GM19099 (cell line): ENCODE measurements at regions not wholly inside any gene's neighbourhood (a gene's known extent, or its start where the extent isn't known, plus 50 kb on each side); places are given as distances from the start of the nearest gene placed in this dataset.

ENCODE experiments used
- POLR2A ChIP-seq: IDR thresholded peaks from 3 replicates; pipeline ENCODE4 v1.6.1; 2011; ENCODE audit warnings: low read depth; ENCODE audit not compliant: insufficient read length; ENCODE audit errors: extremely low read depth

- no peak for TF ChIP-seq POLR2A
Measured at GRCh38 chr1:221871056-221871455, 129.2 kb upstream of the DUSP10 start.

GRCh38 chr1:221869779-221870178, 127.9 kb upstream of the DUSP10 start:
- no peak for TF ChIP-seq POLR2A

- TF ChIP-seq POLR2A: no peak
Measured at GRCh38 chr1:221868593-221869303, 126.9 kb upstream of the DUSP10 start.

GRCh38 chr1:221867003-221867402, 125.1 kb upstream of the DUSP10 start:
- TF ChIP-seq POLR2A: no peak

- no peak for TF ChIP-seq POLR2A
Measured at GRCh38 chr1:221865808-221866207, 123.9 kb upstream of the DUSP10 start.

- TF ChIP-seq POLR2A: no peak
Measured at GRCh38 chr1:221863635-221864034, 121.7 kb upstream of the DUSP10 start.

- no peak for TF ChIP-seq POLR2A
Measured at GRCh38 chr1:221862971-221863370, 121.1 kb upstream of the DUSP10 start.

GRCh38 chr1:221858818-221859611, 117.1 kb upstream of the DUSP10 start:
- no peak for TF ChIP-seq POLR2A

GRCh38 chr1:221856228-221857093, 114.6 kb upstream of the DUSP10 start:
- TF ChIP-seq POLR2A: no peak

- TF ChIP-seq POLR2A: no peak
Measured at GRCh38 chr1:221855156-221855555, 113.3 kb upstream of the DUSP10 start.

GRCh38 chr1:221851336-221851735, 109.4 kb upstream of the DUSP10 start:
- TF ChIP-seq POLR2A: no peak

GRCh38 chr1:221850470-221851187, 108.7 kb upstream of the DUSP10 start:
- TF ChIP-seq POLR2A: no peak

GRCh38 chr1:221849897-221850296, 108.0 kb upstream of the DUSP10 start:
- no peak for TF ChIP-seq POLR2A

- TF ChIP-seq POLR2A: no peak
Measured at GRCh38 chr1:221849110-221849509, 107.2 kb upstream of the DUSP10 start.

GRCh38 chr1:221847676-221848075, 105.8 kb upstream of the DUSP10 start:
- TF ChIP-seq POLR2A: no peak

- TF ChIP-seq POLR2A: no peak
Measured at GRCh38 chr1:221845650-221846371, 103.9 kb upstream of the DUSP10 start.
